ENCODE measurements at regions not wholly inside any gene's neighbourhood (a gene's known extent, or its start where the extent isn't known, plus 50 kb on each side); places are given as distances from the start of the nearest gene placed in this dataset.

- TF ChIP-seq PRDM2 (tag by site-specific recombination; IDR thresholded peaks at IDR 0.05; ENCODE audit: borderline replicate concordance) (no peak), ZNF660 (tag by site-specific recombination; IDR thresholded peaks at IDR 0.05) (no peak), ZNF747 (tag by site-specific recombination; IDR thresholded peaks at IDR 0.05) (no peak), ZFP3 (tag by site-specific recombination; IDR thresholded peaks at IDR 0.05; ENCODE audit: low read depth) (no peak), REPIN1 (tag by site-specific recombination; IDR thresholded peaks at IDR 0.05; ENCODE audit: low read depth) (no peak), ZNF248 (tag by site-specific recombination; IDR thresholded peaks at IDR 0.05) (no peak), ZNF16 (tag by site-specific recombination; IDR thresholded peaks at IDR 0.05; ENCODE audit: low read depth) (no peak), ZXDB (tag by site-specific recombination; IDR thresholded peaks at IDR 0.05) (no peak), RBAK (tag by site-specific recombination; IDR thresholded peaks at IDR 0.05) (no peak), ZNF585B (tag by site-specific recombination; IDR thresholded peaks at IDR 0.05) (no peak), EGR2 (tag by site-specific recombination; IDR thresholded peaks at IDR 0.05; ENCODE audit: low read depth) (no peak), GLI4 (tag by site-specific recombination; IDR thresholded peaks at IDR 0.05) (no peak), ZNF37A (tag by site-specific recombination; IDR thresholded peaks at IDR 0.05) (no peak), ZNF18 (tag by site-specific recombination; IDR thresholded peaks at IDR 0.05) (no peak), ZNF513 (tag by site-specific recombination; IDR thresholded peaks at IDR 0.05) (no peak), ZNF302 (tag by site-specific recombination; IDR thresholded peaks at IDR 0.05; ENCODE audit: low read depth) (no peak), INSM2 (tag by site-specific recombination; IDR thresholded peaks at IDR 0.05) (no peak), ZNF544 (tag by site-specific recombination; IDR thresholded peaks at IDR 0.05) (no peak), ZNF174 (tag by site-specific recombination; IDR thresholded peaks at IDR 0.05) (no peak), ZNF501 (tag by site-specific recombination; IDR thresholded peaks at IDR 0.05) (no peak), ZNF184 (tag by site-specific recombination; IDR thresholded peaks at IDR 0.05) (no peak), ZBTB11 (tag by site-specific recombination; conservative IDR thresholded peaks at IDR 0.05; ENCODE audit: low read depth) (no peak), ZNF140 (tag by site-specific recombination; IDR thresholded peaks at IDR 0.05) (no peak), ZNF785 (tag by site-specific recombination; IDR thresholded peaks at IDR 0.05) (no peak), ZBTB21 (tag by site-specific recombination; IDR thresholded peaks at IDR 0.05) (no peak), ZNF223 (tag by site-specific recombination; IDR thresholded peaks at IDR 0.05) (peak; percentile 30; the same call in 1 of the 2 replicates)
Observed at GRCh38 chr10:42475168-42476098, 162.9 kb downstream of the ZNF33B start (continued).
